HepG2 (cell line): ENCODE measurements at regions not wholly inside any gene's neighbourhood (a gene's known extent, or its start where the extent isn't known, plus 50 kb on each side); places are given as distances from the start of the nearest gene placed in this dataset.

Source experiments
- ATAC-seq: fragments of 200-7000 bp; cut with Tn5 transposase; 3 replicates; pipeline ENCODE4 v1.9.1; 2020; ENCODE audit warnings: mild to moderate bottlenecking, moderate library complexity
- BruUV-seq: library from RNA; stranded (reverse); fragments of 400-500 nt; replicated peaks from 2 replicates; lab custom pipeline; 2021; lab: Mats Ljungman, UMichigan
- CTCF ChIA-PET: fragments of 300-600 bp; formaldehyde crosslinking; extraction: SDS; loops from one replicate; lab custom pipeline; 2021; ENCODE audit warnings: low total read pairs, inconsistent platforms, low intra/inter-chr PET ratio; lab: Yijun Ruan, JAX
- POLR2A ChIA-PET: fragments of 350-600 bp; sonication (Branson Sonifier 250); formaldehyde crosslinking; loops from one replicate; lab custom pipeline; 2020; ENCODE audit warnings: antibody characterized with exemption, inconsistent platforms; lab: Yijun Ruan, JAX
- DNase-seq: peaks from one replicate; pipeline ENCODE4 v3.0.0-alpha.2; 2015; ENCODE audit warnings: low spot score
- FAIRE-seq: peaks from 3 replicates; lab custom pipeline; 2011; peaks lifted over from hg19 to GRCh38; lab: Jason Lieb, UNC
- H2AFZ ChIP-seq: one replicate; pipeline ENCODE4 v1.6.1; 2011; ENCODE audit warnings: low read length, inconsistent platforms
- H3K27ac ChIP-seq: fragments of 300-600 bp; 3 replicates; pipeline ENCODE4 v1.8.0; 2011; ENCODE audit warnings: mixed run types, mild to moderate bottlenecking, mixed read lengths, low read length, inconsistent platforms; ENCODE audit not compliant: insufficient read depth; ENCODE audit errors: extremely low read length
- H3K27me3 ChIP-seq, 2 experiments: fragments of 200-600 bp in 1 of 2; 2 replicates in 1 of 2; 3 replicates in 1 of 2; pipeline versions ENCODE4 v1.6.0 to v1.8.0; 2011; ENCODE audit warnings: low read length in 2 of 2, mild to moderate bottlenecking in 2 of 2, moderate library complexity in 2 of 2, inconsistent platforms in 1 of 2; ENCODE audit not compliant: insufficient read depth in 2 of 2, control insufficient read depth in 1 of 2
- H3K36me3 ChIP-seq, 2 experiments: fragments of 200-600 bp in 1 of 2; replicated peaks in 1 of 2; 2 replicates in 1 of 2; 3 replicates in 1 of 2; pipeline versions ENCODE4 v1.5.1 to v1.8.0; 2011; ENCODE audit warnings: low read length in 2 of 2, inconsistent platforms in 1 of 2; ENCODE audit not compliant: insufficient read depth in 2 of 2, control insufficient read depth in 1 of 2
- H3K4me1 ChIP-seq: 2 replicates; pipeline ENCODE4 v1.5.1; 2012; ENCODE audit warnings: low read length, inconsistent platforms; ENCODE audit not compliant: insufficient read depth
- H3K4me2 ChIP-seq: 2 replicates; pipeline ENCODE4 v1.6.0; 2011; ENCODE audit warnings: low read depth, low read length, inconsistent platforms
- H3K4me3 ChIP-seq, 3 experiments: fragments of 200-600 bp in 1 of 3; sonication (generic), shearing (Covaris generic) in 1 of 3; replicated peaks in 1 of 3; 2 replicates each; pipeline ENCODE4 v1.5.1; 2011 to 2016; ENCODE audit warnings: low read length in 3 of 3, inconsistent platforms in 2 of 3, low read depth in 2 of 3, mild to moderate bottlenecking in 2 of 3, control low read depth in 1 of 3, mixed read lengths in 1 of 3; ENCODE audit not compliant: insufficient read depth in 1 of 3
- H3K79me2 ChIP-seq: one replicate; pipeline ENCODE4 v1.6.1; 2011; ENCODE audit warnings: low read length, inconsistent platforms; ENCODE audit not compliant: insufficient read depth
- H3K9ac ChIP-seq: 2 replicates; pipeline ENCODE4 v1.6.0; 2011; ENCODE audit warnings: mild to moderate bottlenecking, low read depth, low read length, inconsistent platforms; ENCODE audit not compliant: insufficient read depth
- H3K9me3 ChIP-seq: 2 replicates; pipeline ENCODE4 v1.5.1; 2012; ENCODE audit warnings: mild to moderate bottlenecking, low read length
- H4K20me1 ChIP-seq: 2 replicates; pipeline ENCODE4 v1.6.0; 2011; ENCODE audit warnings: inconsistent platforms, mild to moderate bottlenecking, low read length, moderate library complexity; ENCODE audit not compliant: insufficient read depth
- HIVEP1 ChIP-seq: sonication (generic); formaldehyde crosslinking; IDR thresholded peaks from 2 replicates; pipeline ENCODE4 v1.4.0; 2020; ENCODE audit warnings: mild to moderate bottlenecking, missing genetic modification reagents
- HOXA3 ChIP-seq: sonication (generic); formaldehyde crosslinking; IDR thresholded peaks from 2 replicates; pipeline ENCODE4 v1.5.0; 2020; ENCODE audit warnings: missing genetic modification reagents
- MEIS1 ChIP-seq: sonication (generic); formaldehyde crosslinking; IDR thresholded peaks from 2 replicates; pipeline ENCODE4 v1.9.0; 2021; ENCODE audit warnings: mild to moderate bottlenecking, missing genetic modification reagents, moderate library complexity, borderline replicate concordance
- NR2C2 ChIP-seq: sonication (generic); formaldehyde crosslinking; IDR thresholded peaks from 2 replicates; pipeline ENCODE4 v1.4.0; 2020; ENCODE audit warnings: missing genetic modification reagents, mild to moderate bottlenecking, moderate library complexity, borderline replicate concordance
- RNF2 ChIP-seq: fragments of 450-650 bp; conservative IDR thresholded peaks from 2 replicates; pipeline ENCODE4 v1.6.1; 2016; ENCODE audit warnings: low read depth
- SAFB2 ChIP-seq: sonication (generic); formaldehyde crosslinking; IDR thresholded peaks from 2 replicates; pipeline ENCODE4 v1.5.1; 2020; ENCODE audit warnings: missing genetic modification reagents, low read depth, mild to moderate bottlenecking, borderline replicate concordance
- SALL1 ChIP-seq: sonication (generic); formaldehyde crosslinking; IDR thresholded peaks from 2 replicates; pipeline ENCODE4 v1.8.0; 2022; ENCODE audit warnings: mild to moderate bottlenecking, missing genetic modification reagents
- SCMH1 ChIP-seq: sonication (generic); formaldehyde crosslinking; IDR thresholded peaks from 2 replicates; pipeline ENCODE4 v1.9.0; 2021; ENCODE audit warnings: missing genetic modification reagents, mild to moderate bottlenecking, borderline replicate concordance
- SNRNP70 ChIP-seq: fragments of 200-400 bp; formaldehyde crosslinking; IDR thresholded peaks from 2 replicates; pipeline ENCODE4 v1.6.1; 2017; ENCODE audit warnings: mild to moderate bottlenecking, low read depth, low read length, moderate library complexity
- ZBTB38 ChIP-seq: sonication (generic); formaldehyde crosslinking; IDR thresholded peaks from 2 replicates; pipeline ENCODE4 v1.5.1; 2020; ENCODE audit warnings: mild to moderate bottlenecking, missing genetic modification reagents
- ZIK1 ChIP-seq: sonication (generic); formaldehyde crosslinking; IDR thresholded peaks from 2 replicates; pipeline ENCODE4 v1.5.0; 2020; ENCODE audit warnings: mild to moderate bottlenecking, low read depth, missing genetic modification reagents, borderline replicate concordance
- ZNF207 ChIP-seq: fragments of 450-650 bp; IDR thresholded peaks from 2 replicates; pipeline ENCODE4 v1.6.1; 2016; ENCODE audit warnings: antibody characterized with exemption, borderline replicate concordance
- ZNF652 ChIP-seq: IDR thresholded peaks from 2 replicates; pipeline ENCODE4 v1.6.1; 2016; ENCODE audit warnings: low read depth, borderline replicate concordance
- ZNF768 ChIP-seq: sonication (generic); formaldehyde crosslinking; IDR thresholded peaks from 2 replicates; pipeline ENCODE4 v1.4.0; 2020; ENCODE audit warnings: missing genetic modification reagents
- ZNF780A ChIP-seq: sonication (generic); formaldehyde crosslinking; IDR thresholded peaks from 2 replicates; pipeline ENCODE4 v1.8.0; 2022; ENCODE audit warnings: mild to moderate bottlenecking, missing genetic modification reagents, moderate library complexity
- ZNF781 ChIP-seq: sonication (generic); formaldehyde crosslinking; IDR thresholded peaks from 2 replicates; pipeline ENCODE4 v1.5.1; 2020; ENCODE audit warnings: borderline replicate concordance, mild to moderate bottlenecking, missing genetic modification reagents; ENCODE audit errors: not compliant biosample characterization
- WGBS: methylation state at CpG from one replicate; pipeline ENCODE4 v1.1.6; 2017; ENCODE audit warnings: low lambda C conversion rate; 5-methylcytosine and 5-hydroxymethylcytosine counted together
- in situ Hi-C: cut with HindIII; loops from 2 replicates; pipeline ENCODE4 v1.10.0; 2017; ENCODE audit warnings: low pct_unique_long_range_greater_than_20kb; ENCODE audit not compliant: extremely low pct_ligation_motif_present
- intact Hi-C: fragments of 100-400 bp; cut with micrococcal nuclease; formaldehyde crosslinking; loops from one replicate; pipeline ENCODE4 v1.10.0; 2022; ENCODE audit not compliant: unreplicated experiment
- TF ChIP-seq, protein P1 (sequence below): sonication (generic); formaldehyde crosslinking; IDR thresholded peaks from 2 replicates; pipeline ENCODE4 v1.9.0; 2022; ENCODE audit warnings: low read depth, missing genetic modification reagents
- TF ChIP-seq, protein P2 (sequence below): sonication (generic); formaldehyde crosslinking; IDR thresholded peaks from 2 replicates; pipeline ENCODE4 v1.9.0; 2021; ENCODE audit warnings: missing genetic modification reagents, borderline replicate concordance
- TF ChIP-seq, protein P3 (sequence below): sonication (generic); formaldehyde crosslinking; IDR thresholded peaks from 2 replicates; pipeline ENCODE4 v1.8.0; 2022; ENCODE audit warnings: low read depth, missing genetic modification reagents

DNA sequence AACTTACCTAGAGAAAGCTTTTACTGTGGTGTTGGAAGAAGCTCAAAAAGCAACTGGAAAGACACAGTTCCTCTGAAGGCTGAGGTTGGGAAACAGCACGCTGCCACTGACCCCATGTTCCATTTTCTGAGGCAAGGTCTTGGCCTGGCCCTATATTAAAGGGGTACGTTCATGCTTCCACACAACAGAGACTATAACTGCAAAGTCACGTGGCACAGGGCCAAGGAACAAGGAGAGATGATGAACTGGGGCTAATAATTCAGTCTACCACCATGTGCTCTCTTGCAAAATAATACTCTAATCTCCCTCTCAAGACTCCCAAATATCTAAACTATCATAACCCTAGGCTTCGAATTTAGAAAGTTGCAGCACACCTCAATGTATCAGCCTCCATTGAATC, 381.6 kb downstream of the DSEL start:
- DNase-seq (no peak), ATAC-seq (no peak), FAIRE-seq (no peak)
- in situ Hi-C loops, result no loop called here
- ChIA-PET POLR2A (no interaction called here), CTCF (no interaction called here)
- Histone ChIP-seq H4K20me1 (no peaks in the 10 kb centered on the region), H3K4me2 (no peak overlapping the region), H3K27me3 (no peaks in the 10 kb centered on the region), H3K4me1 (no peaks in the 10 kb centered on the region), H3K27ac (no peak overlapping the region), H3K9ac (no peak overlapping the region), H2AFZ (no peak overlapping the region), H3K36me3 (no peaks in the 10 kb centered on the region), H3K79me2 (no peaks in the 10 kb centered on the region), H3K9me3 (no peaks in the 10 kb centered on the region), H3K4me3 (no peak overlapping the region)
- 16% methylated on average over 4 of the region's 4 CpGs for WGBS
- intact Hi-C loops, result no loop called here
- BruUV-seq, result no TSS peak
- TF ChIP-seq, protein P1, sequence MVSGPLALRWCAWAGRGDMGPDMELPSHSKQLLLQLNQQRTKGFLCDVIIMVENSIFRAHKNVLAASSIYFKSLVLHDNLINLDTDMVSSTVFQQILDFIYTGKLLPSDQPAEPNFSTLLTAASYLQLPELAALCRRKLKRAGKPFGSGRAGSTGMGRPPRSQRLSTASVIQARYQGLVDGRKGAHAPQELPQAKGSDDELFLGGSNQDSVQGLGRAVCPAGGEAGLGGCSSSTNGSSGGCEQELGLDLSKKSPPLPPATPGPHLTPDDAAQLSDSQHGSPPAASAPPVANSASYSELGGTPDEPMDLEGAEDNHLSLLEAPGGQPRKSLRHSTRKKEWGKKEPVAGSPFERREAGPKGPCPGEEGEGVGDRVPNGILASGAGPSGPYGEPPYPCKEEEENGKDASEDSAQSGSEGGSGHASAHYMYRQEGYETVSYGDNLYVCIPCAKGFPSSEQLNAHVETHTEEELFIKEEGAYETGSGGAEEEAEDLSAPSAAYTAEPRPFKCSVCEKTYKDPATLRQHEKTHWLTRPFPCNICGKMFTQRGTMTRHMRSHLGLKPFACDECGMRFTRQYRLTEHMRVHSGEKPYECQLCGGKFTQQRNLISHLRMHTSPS (CRISPR knock-in tag), result no peak
- TF ChIP-seq ZBTB38 (CRISPR knock-in tag) (no peak), HOXA3 (CRISPR knock-in tag) (no peak), MEIS1 (CRISPR knock-in tag) (no peak), HIVEP1 (CRISPR knock-in tag) (no peak), RNF2 (no peak), ZNF768 (no peak), ZNF781 (CRISPR knock-in tag) (no peak), SNRNP70 (no peak), SCMH1 (no peak), ZNF780A (no peak), SALL1 (CRISPR knock-in tag) (no peak), ZNF207 (no peak), SAFB2 (no peak), ZIK1 (no peak), NR2C2 (CRISPR knock-in tag) (no peak), ZNF652 (CRISPR knock-in tag) (no peak)
- TF ChIP-seq, protein P2, sequence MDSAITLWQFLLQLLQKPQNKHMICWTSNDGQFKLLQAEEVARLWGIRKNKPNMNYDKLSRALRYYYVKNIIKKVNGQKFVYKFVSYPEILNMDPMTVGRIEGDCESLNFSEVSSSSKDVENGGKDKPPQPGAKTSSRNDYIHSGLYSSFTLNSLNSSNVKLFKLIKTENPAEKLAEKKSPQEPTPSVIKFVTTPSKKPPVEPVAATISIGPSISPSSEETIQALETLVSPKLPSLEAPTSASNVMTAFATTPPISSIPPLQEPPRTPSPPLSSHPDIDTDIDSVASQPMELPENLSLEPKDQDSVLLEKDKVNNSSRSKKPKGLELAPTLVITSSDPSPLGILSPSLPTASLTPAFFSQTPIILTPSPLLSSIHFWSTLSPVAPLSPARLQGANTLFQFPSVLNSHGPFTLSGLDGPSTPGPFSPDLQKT (CRISPR knock-in tag), result no peak
- TF ChIP-seq, protein P3, sequence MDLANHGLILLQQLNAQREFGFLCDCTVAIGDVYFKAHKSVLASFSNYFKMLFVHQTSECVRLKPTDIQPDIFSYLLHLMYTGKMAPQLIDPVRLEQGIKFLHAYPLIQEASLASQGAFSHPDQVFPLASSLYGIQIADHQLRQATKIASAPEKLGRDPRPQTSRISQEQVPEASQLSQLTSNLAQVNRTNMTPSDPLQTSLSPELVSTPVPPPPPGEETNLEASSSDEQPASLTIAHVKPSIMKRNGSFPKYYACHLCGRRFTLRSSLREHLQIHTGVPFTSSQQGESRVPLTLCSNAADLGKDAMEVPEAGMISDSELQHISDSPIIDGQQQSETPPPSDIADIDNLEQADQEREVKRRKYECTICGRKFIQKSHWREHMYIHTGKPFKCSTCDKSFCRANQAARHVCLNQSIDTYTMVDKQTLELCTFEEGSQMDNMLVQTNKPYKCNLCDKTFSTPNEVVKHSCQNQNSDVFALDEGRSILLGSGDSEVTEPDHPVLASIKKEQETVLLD (CRISPR knock-in tag), result no peak
